ENCODE measurements at regions not wholly inside any gene's neighbourhood (a gene's known extent, or its start where the extent isn't known, plus 50 kb on each side); places are given as distances from the start of the nearest gene placed in this dataset.

GRCh38 chr5:167448376-167448775 lies 843.1 kb upstream of the WWC1 start:
- TF ChIP-seq CREB5 (CRISPR knock-in tag; IDR thresholded peaks at IDR 0.05; ENCODE audit: low read depth) (no peak), TOX (CRISPR knock-in tag; IDR thresholded peaks at IDR 0.05; ENCODE audit: borderline replicate concordance) (no peak), PATZ1 (CRISPR knock-in tag; IDR thresholded peaks at IDR 0.05; ENCODE audit: borderline replicate concordance) (no peak), ZNF70 (CRISPR knock-in tag; IDR thresholded peaks at IDR 0.05) (no peak), POU6F1 (CRISPR knock-in tag; IDR thresholded peaks at IDR 0.05; ENCODE audit: borderline replicate concordance, low read depth) (no peak), CSDC2 (CRISPR knock-in tag; IDR thresholded peaks at IDR 0.05) (no peak), TCF4 (CRISPR knock-in tag; IDR thresholded peaks at IDR 0.05; ENCODE audit: borderline replicate concordance) (no peak), RARB (CRISPR knock-in tag; IDR thresholded peaks at IDR 0.05) (no peak), CSRNP3 (CRISPR knock-in tag; IDR thresholded peaks at IDR 0.05) (no peak), ZFP30 (CRISPR knock-in tag; IDR thresholded peaks at IDR 0.05) (no peak), ESRRG (CRISPR knock-in tag; IDR thresholded peaks at IDR 0.05) (no peak), ISL1 (CRISPR knock-in tag; IDR thresholded peaks at IDR 0.05) (no peak), TSHZ2 (CRISPR knock-in tag; IDR thresholded peaks at IDR 0.05) (no peak), ZNF8 (CRISPR knock-in tag; IDR thresholded peaks at IDR 0.05) (no peak)

Measured in SK-N-SH treated with all-trans-retinoic acid at 6 μM for 48 hours (cell line).